Panc1 (cell line): ENCODE measurements at regions not wholly inside any gene's neighbourhood (a gene's known extent, or its start where the extent isn't known, plus 50 kb on each side); places are given as distances from the start of the nearest gene placed in this dataset.

Source experiments
- ATAC-seq: fragments of 200-7000 bp; cut with Tn5 transposase; 2 replicates; pipeline ENCODE4 v1.9.1; 2020; ENCODE audit warnings: mild to moderate bottlenecking, moderate library complexity
- BruUV-seq: library from RNA; stranded (reverse); fragments of 400-500 nt; replicated peaks from 2 replicates; lab custom pipeline; 2021; lab: Mats Ljungman, UMichigan
- CTCF ChIA-PET: fragments of 300-600 bp; sonication (Branson Sonifier 250); formaldehyde crosslinking; loops from one replicate; lab custom pipeline; 2022; ENCODE audit warnings: antibody characterized with exemption; lab: Charles Lee
- POLR2A ChIA-PET: fragments of 300-600 bp; sonication (Branson Sonifier 250); formaldehyde crosslinking; loops from one replicate; lab custom pipeline; 2022; ENCODE audit warnings: antibody characterized with exemption; lab: Charles Lee
- DNase-seq: peaks from one replicate; pipeline ENCODE4 v3.0.0-alpha.2; 2010; ENCODE audit warnings: low read depth, low spot score
- H3K27ac ChIP-seq: 2 replicates; pipeline ENCODE4 v1.5.1; 2011; ENCODE audit warnings: mild to moderate bottlenecking, low read length, inconsistent platforms
- H3K27me3 ChIP-seq: fragments of 200-500 bp; sonication (Bioruptor generic); 2 replicates; pipeline ENCODE4 v1.6.0; 2014; ENCODE audit warnings: low read length, inconsistent platforms; ENCODE audit not compliant: control insufficient read depth, insufficient read depth
- H3K36me3 ChIP-seq: fragments of 200-500 bp; sonication (Bioruptor generic); 2 replicates; pipeline ENCODE4 v1.5.1; 2014; ENCODE audit warnings: inconsistent platforms, mild to moderate bottlenecking, low read length, moderate library complexity; ENCODE audit not compliant: control insufficient read depth, insufficient read depth
- H3K4me1 ChIP-seq: 2 replicates; pipeline ENCODE4 v1.5.1; 2011; ENCODE audit warnings: inconsistent platforms, mild to moderate bottlenecking, low read length, moderate library complexity; ENCODE audit not compliant: control insufficient read depth, insufficient read depth
- H3K4me3 ChIP-seq, 2 experiments: 2 replicates each; pipeline ENCODE4 v1.5.1; 2011 to 2012; ENCODE audit warnings: low read depth in 2 of 2, low read length in 2 of 2, mild to moderate bottlenecking in 2 of 2, inconsistent platforms in 1 of 2, moderate library complexity in 1 of 2
- H3K9me3 ChIP-seq: fragments of 200-500 bp; sonication (Bioruptor generic); 2 replicates; pipeline ENCODE4 v1.5.1; 2014; ENCODE audit warnings: low read depth, mild to moderate bottlenecking, inconsistent platforms, low read length, moderate library complexity; ENCODE audit not compliant: control insufficient read depth, insufficient read depth
- CTCF ChIP-seq: fragments of 450-650 bp; IDR thresholded peaks from 2 replicates; pipeline ENCODE4 v1.5.1; 2017; ENCODE audit warnings: mild to moderate bottlenecking
- POLR2AphosphoS5 ChIP-seq: IDR thresholded peaks from 2 replicates; pipeline ENCODE4 v1.6.1; 2012; ENCODE audit warnings: mild to moderate bottlenecking, low read depth, low read length, moderate library complexity
- REST ChIP-seq, 2 experiments: IDR thresholded peaks; 2 replicates each; pipeline ENCODE4 v1.6.1; 2011 to 2012; ENCODE audit warnings: low read depth in 2 of 2, control low read depth in 1 of 2, low read length in 1 of 2, mild to moderate bottlenecking in 1 of 2, moderate library complexity in 1 of 2; ENCODE audit not compliant: insufficient read depth in 1 of 2
- SIN3A ChIP-seq: IDR thresholded peaks from 2 replicates; pipeline ENCODE4 v1.6.1; 2012; ENCODE audit warnings: low read depth, mild to moderate bottlenecking, low read length, moderate library complexity, borderline replicate concordance; ENCODE audit not compliant: insufficient read depth
- TCF7L2 ChIP-seq: IDR thresholded peaks from 2 replicates; pipeline ENCODE4 v1.6.1; 2011; ENCODE audit warnings: mild to moderate bottlenecking, low read depth, low read length, inconsistent platforms
- in situ Hi-C: cut with HindIII; loops from 2 replicates; pipeline ENCODE4 v1.10.0; 2016; ENCODE audit warnings: low sequenced_read_pairs, low pct_unique_long_range_greater_than_20kb
- intact Hi-C: fragments of 100-400 bp; cut with micrococcal nuclease; formaldehyde crosslinking; loops from one replicate; pipeline ENCODE4 v1.10.0; 2022; ENCODE audit not compliant: unreplicated experiment

DNA sequence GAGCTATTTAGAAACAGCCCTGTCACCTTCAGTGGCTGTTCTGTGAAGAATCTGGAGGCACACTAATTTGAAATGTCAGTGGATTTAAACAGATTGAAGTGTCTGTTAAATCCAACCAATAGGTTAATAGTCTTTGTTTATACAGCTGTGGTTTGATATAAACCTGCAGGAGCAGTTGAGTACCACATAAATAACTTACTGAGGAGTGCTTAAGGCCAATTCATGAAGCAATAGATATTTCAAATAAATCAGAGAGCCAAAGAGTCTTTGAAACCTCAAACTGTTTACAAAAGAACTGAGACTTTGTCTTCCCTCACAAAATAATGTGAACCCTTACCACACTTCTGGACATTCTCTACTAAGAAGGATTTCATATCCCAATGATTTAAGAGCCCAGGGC, 111.9 kb downstream of the FEM1C start:
- ATAC-seq (no peak), DNase-seq (no peak)
- Histone ChIP-seq H3K4me1 (no peaks in the 10 kb centered on the region), H3K27me3 (no peaks in the 10 kb centered on the region), H3K36me3 (no peaks in the 10 kb centered on the region), H3K4me3 (no peak overlapping the region), H3K27ac (no peak overlapping the region), H3K9me3 (no peaks in the 10 kb centered on the region)
- intact Hi-C loops (no loop called here), in situ Hi-C loops (no loop called here)
- TF ChIP-seq POLR2AphosphoS5: no peak
- TF ChIP-seq REST (IDR thresholded peaks at IDR 0.05; ENCODE audit: insufficient read depth in 1 of 2, low read depth in 2 of 2, low read length in 1 of 2): no peak
- TF ChIP-seq TCF7L2: no peak
- no peak for TF ChIP-seq CTCF
- no peak for TF ChIP-seq SIN3A
- BruUV-seq: no TSS peak
- CTCF ChIA-PET: no interaction called here
- POLR2A ChIA-PET: interaction anchor here (0.6 kb wide), 1 partner anchor 1480 kb away, joined by 8 read pairs; no protein-coding TSS in a partner anchor

GRCh38 chr5:115431116-115431515, 113.5 kb downstream of the FEM1C start:
- no peak for DNase-seq
- ChIA-PET POLR2A (no interaction called here), CTCF (no interaction called here)
- Histone ChIP-seq H3K4me1 (no peaks in the 10 kb centered on the region), H3K27me3 (no peaks in the 10 kb centered on the region; the same call in 1 of the 2 replicates), H3K36me3 (no peaks in the 10 kb centered on the region), H3K4me3 (no peak overlapping the region), H3K27ac (no peak overlapping the region), H3K9me3 (no peaks in the 10 kb centered on the region)
- no TSS peak for BruUV-seq
- in situ Hi-C loops (no loop called here), intact Hi-C loops (no loop called here)
- no peak for ATAC-seq
- TF ChIP-seq SIN3A (no peak), CTCF (no peak), REST (IDR thresholded peaks at IDR 0.05; ENCODE audit: insufficient read depth in 1 of 2, low read depth in 2 of 2, low read length in 1 of 2) (no peak), POLR2AphosphoS5 (no peak), TCF7L2 (no peak)
